RWPE1 (cell line): ENCODE measurements at regions not wholly inside any gene's neighbourhood (a gene's known extent, or its start where the extent isn't known, plus 50 kb on each side); places are given as distances from the start of the nearest gene placed in this dataset.

ENCODE experiments used
- CTCF ChIA-PET: fragments of 350-600 bp; sonication (Branson Sonifier 250); formaldehyde crosslinking; extraction: SDS; loops from one replicate; lab custom pipeline; 2021; lab: Yijun Ruan, JAX
- POLR2A ChIA-PET: fragments of 400-600 bp; formaldehyde crosslinking; extraction: SDS; loops from one replicate; lab custom pipeline; 2020; ENCODE audit warnings: antibody characterized with exemption; ENCODE audit not compliant: low non-redundant PET; lab: Yijun Ruan, JAX
- DNase-seq: peaks from one replicate; pipeline ENCODE4 v3.0.0; 2012; ENCODE audit warnings: low spot score
- H3K27ac ChIP-seq: fragments of 450-650 bp; 2 replicates; pipeline ENCODE4 v1.5.1; 2017
- CTCF ChIP-seq: fragments of 450-650 bp; conservative IDR thresholded peaks from 2 replicates; pipeline ENCODE4 v1.5.1; 2017; ENCODE audit warnings: low read depth, mild to moderate bottlenecking

- ChIA-PET CTCF (interaction anchor here (0.6 kb wide), 2 partner anchors 20 to 644 kb away, joined by 3 to 4 read pairs; no protein-coding TSS in a partner anchor), POLR2A (no interaction called here)
- no peak for TF ChIP-seq CTCF
- DNase-seq, result no peak
- H3K27ac ChIP-seq, result no peak overlapping the region
Measured at GRCh38 chr5:118698774-118699173, 289.6 kb downstream of the DTWD2 start.

- no peak for DNase-seq
- CTCF ChIA-PET, result interaction anchor here (0.6 kb wide), 1 partner anchor 11 kb away, joined by 4 read pairs; no protein-coding TSS in a partner anchor
- TF ChIP-seq CTCF, result no peak
- H3K27ac ChIP-seq, result no peak overlapping the region
- POLR2A ChIA-PET, result no interaction called here
Measured at GRCh38 chr5:118696076-118696475, 292.3 kb downstream of the DTWD2 start.

GRCh38 chr5:118692811-118693342 is 295.5 kb downstream of the DTWD2 start:
- no peak for DNase-seq
- no peak overlapping the region for H3K27ac ChIP-seq

GRCh38 chr5:118687661-118688621 is 300.4 kb downstream of the DTWD2 start:
- TF ChIP-seq CTCF, result no peak
- DNase-seq, result no peak
- H3K27ac ChIP-seq, result no peak overlapping the region

More at GRCh38 chr5:118692811-118693342, 295.5 kb downstream of the DTWD2 start:
- CTCF ChIA-PET, result no interaction called here
- no peak for TF ChIP-seq CTCF
- POLR2A ChIA-PET, result no interaction called here

GRCh38 chr5:118687100-118687499 is 301.2 kb downstream of the DTWD2 start:
- TF ChIP-seq CTCF, result no peak
- ChIA-PET CTCF (interaction anchor here (0.6 kb wide), 1 partner anchor 41 kb away, joined by 4 read pairs; no protein-coding TSS in a partner anchor), POLR2A (no interaction called here)
- H3K27ac ChIP-seq, result no peak overlapping the region
- DNase-seq, result no peak

More at GRCh38 chr5:118687661-118688621, 300.4 kb downstream of the DTWD2 start:
- POLR2A ChIA-PET, result no interaction called here
- CTCF ChIA-PET, result interaction anchor here (0.6 kb wide), 1 partner anchor 40 kb away, joined by 4 read pairs; no protein-coding TSS in a partner anchor

- CTCF ChIA-PET, result no interaction called here
- DNase-seq, result no peak
- TF ChIP-seq CTCF, result no peak
- H3K27ac ChIP-seq, result no peak overlapping the region
- POLR2A ChIA-PET, result no interaction called here
Measured at GRCh38 chr5:118681655-118682054, 306.7 kb downstream of the DTWD2 start.
